Fibroblast of lung (primary cell): ENCODE measurements at regions not wholly inside any gene's neighbourhood (a gene's known extent, or its start where the extent isn't known, plus 50 kb on each side); places are given as distances from the start of the nearest gene placed in this dataset.
A peak's percentile ranks its signal among the peaks of the same experiment; 100 is the strongest.

Experiments
- DNase-seq, 2 donors: peaks; one replicate each; pipeline versions ENCODE4 v3.0.0 to v3.0.0-alpha.2; 2010; ENCODE audit warnings: low read depth in 2 of 2
- H2AFZ ChIP-seq: 2 replicates; pipeline ENCODE4 v1.5.1; 2012; ENCODE audit warnings: low read length, control low read depth, inconsistent platforms
- H3K27ac ChIP-seq: 2 replicates; pipeline ENCODE4 v1.5.1; 2011; ENCODE audit warnings: low read length, control low read depth; ENCODE audit not compliant: insufficient read depth
- H3K27me3 ChIP-seq: 2 replicates; pipeline ENCODE4 v1.5.1; 2011; ENCODE audit warnings: mild to moderate bottlenecking, low read length; ENCODE audit not compliant: control insufficient read depth, insufficient read depth
- H3K36me3 ChIP-seq: 2 replicates; pipeline ENCODE4 v1.5.1; 2011; ENCODE audit warnings: low read length; ENCODE audit not compliant: control insufficient read depth, insufficient read depth
- H3K4me1 ChIP-seq: 2 replicates; pipeline ENCODE4 v1.5.1; 2011; ENCODE audit warnings: low read length; ENCODE audit not compliant: control insufficient read depth, insufficient read depth; ENCODE audit errors: extremely low read depth
- H3K4me2 ChIP-seq: 2 replicates; pipeline ENCODE4 v1.5.1; 2011; ENCODE audit warnings: low read length, control low read depth; ENCODE audit not compliant: insufficient read depth; ENCODE audit errors: extremely low read depth
- H3K4me3 ChIP-seq, 4 experiments: fragments of 200-600 bp in 1 of 4; sonication (generic) in 1 of 4; replicated peaks in 1 of 4; 2 replicates each; pipeline ENCODE4 v1.5.1; 2011 to 2016; ENCODE audit warnings: low read length in 4 of 4, low read depth in 3 of 4, mild to moderate bottlenecking in 3 of 4, control low read depth in 2 of 4, inconsistent platforms in 1 of 4, mixed read lengths in 1 of 4; ENCODE audit not compliant: insufficient read depth in 1 of 4; ENCODE audit errors: control extremely low read depth in 1 of 4
- H3K79me2 ChIP-seq: 2 replicates; pipeline ENCODE4 v1.5.1; 2012; ENCODE audit warnings: mild to moderate bottlenecking, low read length, inconsistent platforms; ENCODE audit not compliant: control insufficient read depth, insufficient read depth
- H3K9ac ChIP-seq: 2 replicates; pipeline ENCODE4 v1.5.1; 2011; ENCODE audit warnings: mild to moderate bottlenecking, low read length, control low read depth; ENCODE audit not compliant: insufficient read depth
- H3K9me3 ChIP-seq: 2 replicates; pipeline ENCODE4 v1.5.1; 2012; ENCODE audit warnings: low read depth, low read length; ENCODE audit not compliant: control insufficient read depth, insufficient read depth
- H4K20me1 ChIP-seq: 2 replicates; pipeline ENCODE4 v1.5.1; 2011; ENCODE audit warnings: low read length; ENCODE audit not compliant: control insufficient read depth, insufficient read depth; ENCODE audit errors: extremely low read depth
- CTCF ChIP-seq, 2 donors: IDR thresholded peaks in 1 of 2; conservative IDR thresholded peaks in 1 of 2; 1 replicate in 1 of 2; 2 replicates in 1 of 2; pipeline ENCODE4 v1.5.1; 2011 to 2012; ENCODE audit warnings: low read length in 2 of 2, control low read depth in 1 of 2, inconsistent platforms in 1 of 2, low read depth in 1 of 2, mild to moderate bottlenecking in 1 of 2
- EZH2 ChIP-seq: IDR thresholded peaks from 2 replicates; pipeline ENCODE4 v1.5.1; 2012; ENCODE audit warnings: low read length, control low read depth, mild to moderate bottlenecking; ENCODE audit errors: missing control alignments

DNA sequence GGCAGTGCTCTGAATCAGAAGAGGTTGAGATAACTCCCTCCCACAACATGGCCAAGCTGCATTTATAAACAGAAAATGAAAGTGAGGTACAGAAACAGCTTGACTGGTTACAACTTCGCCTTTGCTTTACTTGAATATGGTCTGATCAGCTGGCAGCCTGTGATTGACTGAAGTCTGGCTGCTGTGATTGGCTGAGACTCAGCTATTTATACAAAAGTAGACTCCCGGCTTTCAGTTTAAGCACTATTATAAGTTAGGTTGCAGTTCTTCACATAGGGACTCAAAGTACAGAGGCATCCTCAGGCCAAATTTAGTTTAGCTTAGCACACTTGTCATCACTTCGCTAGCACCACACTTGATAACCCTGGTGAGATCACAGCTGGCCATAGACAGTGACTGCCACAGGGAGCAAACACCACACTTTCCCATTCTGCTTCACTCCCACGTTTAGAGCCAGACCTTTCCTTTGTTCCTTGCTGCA, 362.6 kb downstream of the EPM2A start:
- H4K20me1 ChIP-seq, result no peaks in the 10 kb centered on the region
- no peaks in the 10 kb centered on the region for H3K4me1 ChIP-seq
- TF ChIP-seq EZH2 (no peak), CTCF (conservative IDR thresholded peaks at IDR 0.05 in 1 of 2, IDR thresholded peaks at IDR 0.05 in 1 of 2; ENCODE audit: low read depth in 1 of 2, low read length in 2 of 2) (no peak)
- H3K27me3 ChIP-seq, result no peaks in the 10 kb centered on the region
- no peak overlapping the region for H3K9ac ChIP-seq
- H2AFZ ChIP-seq, result peak overlapping the region; percentile 96
- H3K4me2 ChIP-seq, result peak overlapping the region; percentile 72
- H3K4me3 ChIP-seq, result peak overlapping the region; percentile 17 to 33 (median 25)
- no peak overlapping the region for H3K27ac ChIP-seq
- H3K9me3 ChIP-seq, result no peaks in the 10 kb centered on the region
- no peaks in the 10 kb centered on the region for H3K79me2 ChIP-seq
- DNase-seq, result peak; percentile 27 to 78
- H3K36me3 ChIP-seq, result no peaks in the 10 kb centered on the region

- H2AFZ ChIP-seq, result no peak overlapping the region
- no peak overlapping the region for H3K4me3 ChIP-seq
- no peaks in the 10 kb centered on the region for H4K20me1 ChIP-seq
- no peaks in the 10 kb centered on the region for H3K36me3 ChIP-seq
- H3K79me2 ChIP-seq, result no peaks in the 10 kb centered on the region
- H3K4me2 ChIP-seq, result no peak overlapping the region
- H3K27ac ChIP-seq, result no peak overlapping the region
- H3K9me3 ChIP-seq, result no peaks in the 10 kb centered on the region
- no peaks in the 10 kb centered on the region for H3K27me3 ChIP-seq
- TF ChIP-seq EZH2 (no peak), CTCF (conservative IDR thresholded peaks at IDR 0.05 in 1 of 2, IDR thresholded peaks at IDR 0.05 in 1 of 2; ENCODE audit: low read depth in 1 of 2, low read length in 2 of 2) (no peak)
- H3K4me1 ChIP-seq, result no peaks in the 10 kb centered on the region
- no peak for DNase-seq
- H3K9ac ChIP-seq, result no peak overlapping the region
These were observed 361.5 kb downstream of the EPM2A start for GRCh38 chr6:145373826-145374225.

DNA sequence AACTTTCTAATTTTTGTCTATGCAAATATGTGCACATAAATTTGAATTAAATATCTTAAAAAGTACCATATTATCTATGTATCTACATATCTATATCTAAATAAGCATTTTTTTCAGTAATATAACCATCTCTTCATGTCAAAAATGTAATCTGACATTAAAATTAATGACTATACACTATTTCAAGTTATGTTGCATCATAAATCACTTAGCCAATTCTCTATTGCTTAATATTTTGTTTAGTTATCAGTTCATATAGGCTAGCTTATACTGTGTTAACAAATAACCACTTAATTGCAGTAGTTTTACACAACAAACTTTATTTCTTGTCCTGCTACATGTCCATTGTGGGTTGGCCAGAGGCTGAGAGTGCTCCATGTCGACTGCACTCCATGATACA, 360.8 kb downstream of the EPM2A start:
- Histone ChIP-seq H3K36me3 (no peaks in the 10 kb centered on the region), H2AFZ (no peak overlapping the region), H4K20me1 (no peaks in the 10 kb centered on the region), H3K9ac (no peak overlapping the region), H3K79me2 (no peaks in the 10 kb centered on the region), H3K27me3 (no peaks in the 10 kb centered on the region), H3K4me3 (no peak overlapping the region), H3K27ac (no peak overlapping the region), H3K4me2 (no peak overlapping the region), H3K9me3 (no peaks in the 10 kb centered on the region), H3K4me1 (no peaks in the 10 kb centered on the region)
- DNase-seq, result no peak
- TF ChIP-seq CTCF (conservative IDR thresholded peaks at IDR 0.05 in 1 of 2, IDR thresholded peaks at IDR 0.05 in 1 of 2; ENCODE audit: low read depth in 1 of 2, low read length in 2 of 2) (no peak), EZH2 (no peak)
